CD14-positive monocyte (primary cell): ENCODE measurements at regions not wholly inside any gene's neighbourhood (a gene's known extent, or its start where the extent isn't known, plus 50 kb on each side); places are given as distances from the start of the nearest gene placed in this dataset.

Source experiments
- DNase-seq, 3 donors: peaks; one replicate each; pipeline ENCODE4 v3.0.0-alpha.2; 2011 to 2022
- H2AFZ ChIP-seq: 2 replicates; pipeline ENCODE4 v1.6.0; 2012; ENCODE audit warnings: mild to moderate bottlenecking, low read depth, low read length, inconsistent platforms; ENCODE audit not compliant: insufficient read depth, poor library complexity, severe bottlenecking
- H3K27ac ChIP-seq, 2 donors: 1 replicate in 1 of 2; 2 replicates in 1 of 2; pipeline ENCODE4 v1.5.1; 2012 to 2013; ENCODE audit warnings: low read length in 2 of 2, control low read depth in 1 of 2, inconsistent platforms in 1 of 2, low read depth in 1 of 2, mild to moderate bottlenecking in 1 of 2
- H3K27me3 ChIP-seq, 2 donors: one replicate each; pipeline versions ENCODE4 v1.6.0 to v1.6.1; 2011 to 2013; ENCODE audit warnings: low read length in 2 of 2; ENCODE audit not compliant: control insufficient read depth in 2 of 2, insufficient read depth in 2 of 2
- H3K36me3 ChIP-seq, 2 donors: replicated peaks in 1 of 2; 1 replicate in 1 of 2; 2 replicates in 1 of 2; pipeline versions ENCODE4 v1.5.1 to v1.6.1; 2012 to 2013; ENCODE audit warnings: low read length in 2 of 2, control low read depth in 1 of 2, inconsistent platforms in 1 of 2, mild to moderate bottlenecking in 1 of 2; ENCODE audit not compliant: insufficient read depth in 2 of 2, control insufficient read depth in 1 of 2
- H3K4me1 ChIP-seq, 2 donors: 1 replicate in 1 of 2; 2 replicates in 1 of 2; pipeline versions ENCODE4 v1.5.1 to v1.6.1; 2012 to 2013; ENCODE audit warnings: low read length in 2 of 2, control low read depth in 1 of 2, inconsistent platforms in 1 of 2, mild to moderate bottlenecking in 1 of 2, moderate library complexity in 1 of 2; ENCODE audit not compliant: insufficient read depth in 2 of 2, control insufficient read depth in 1 of 2
- H3K4me2 ChIP-seq: replicated peaks from 2 replicates; pipeline ENCODE3; 2012; ENCODE audit warnings: low read length, moderate library complexity, mild to moderate bottlenecking; ENCODE audit not compliant: poor library complexity, severe bottlenecking; ENCODE audit errors: extremely low read depth
- H3K4me3 ChIP-seq, 3 experiments: fragments of 200-600 bp in 1 of 3; sonication (generic) in 1 of 3; replicated peaks in 1 of 3; 1 replicate in 2 of 3; 2 replicates in 1 of 3; pipeline ENCODE4 v1.5.1; 2011 to 2013; ENCODE audit warnings: low read length in 3 of 3, mild to moderate bottlenecking in 3 of 3, control low read depth in 2 of 3, low read depth in 2 of 3, inconsistent platforms in 1 of 3, moderate library complexity in 1 of 3
- H3K79me2 ChIP-seq: 2 replicates; pipeline ENCODE4 v1.6.0; 2012; ENCODE audit warnings: mild to moderate bottlenecking, control low read depth, inconsistent platforms, low read length, moderate library complexity; ENCODE audit not compliant: insufficient read depth
- H3K9ac ChIP-seq: 2 replicates; pipeline ENCODE4 v1.6.0; 2017; ENCODE audit warnings: low read length, mild to moderate bottlenecking; ENCODE audit not compliant: insufficient read depth, poor library complexity, severe bottlenecking
- H3K9me3 ChIP-seq, 2 donors: replicated peaks in 1 of 2; 1 replicate in 1 of 2; 2 replicates in 1 of 2; pipeline versions ENCODE4 v1.5.1 to v1.6.1; 2012 to 2013; ENCODE audit warnings: low read length in 2 of 2, control low read depth in 1 of 2; ENCODE audit not compliant: control insufficient read depth in 1 of 2, insufficient read depth in 1 of 2
- H4K20me1 ChIP-seq: 2 replicates; pipeline ENCODE4 v1.6.0; 2012; ENCODE audit warnings: mild to moderate bottlenecking, low read length, control low read depth, moderate library complexity; ENCODE audit not compliant: insufficient read depth
- H3K27ac Mint-ChIP-seq, 7 donors: one replicate each; pipeline ENCODE4 v1.8.0; 2020; ENCODE audit warnings: mild to moderate bottlenecking in 7 of 7, mixed read lengths in 7 of 7, moderate library complexity in 6 of 7, inconsistent platforms in 2 of 7
- H3K27me3 Mint-ChIP-seq, 3 donors: one replicate each; pipeline ENCODE4 v1.8.0; 2021 to 2022; ENCODE audit warnings: low read depth in 3 of 3, mild to moderate bottlenecking in 3 of 3, mixed read lengths in 3 of 3, moderate library complexity in 3 of 3, inconsistent platforms in 1 of 3
- H3K36me3 Mint-ChIP-seq, 2 donors: one replicate each; pipeline ENCODE4 v1.8.0; 2020; ENCODE audit warnings: mixed read lengths in 2 of 2, inconsistent platforms in 1 of 2, mild to moderate bottlenecking in 1 of 2
- H3K4me1 Mint-ChIP-seq: one replicate; pipeline ENCODE4 v1.8.0; 2020; ENCODE audit warnings: mild to moderate bottlenecking, mixed read lengths
- H3K4me3 Mint-ChIP-seq, 2 donors: one replicate each; pipeline ENCODE4 v1.8.0; 2020; ENCODE audit warnings: mild to moderate bottlenecking in 2 of 2, mixed read lengths in 2 of 2, moderate library complexity in 1 of 2
- H3K9me3 Mint-ChIP-seq, 7 donors: one replicate each; pipeline ENCODE4 v1.8.0; 2020 to 2022; ENCODE audit warnings: mixed read lengths in 7 of 7, mild to moderate bottlenecking in 6 of 7, moderate library complexity in 6 of 7, inconsistent platforms in 2 of 7
- CTCF ChIP-seq: fragments of 200-600 bp; IDR thresholded peaks from one replicate; pipeline ENCODE4 v1.8.0; 2022; ENCODE audit warnings: antibody characterized with exemption, mild to moderate bottlenecking
- WGBS: methylation state at CpG from one replicate; pipeline ENCODE4 v1.1.5; 2013; ENCODE audit warnings: missing lambda C conversion rate; ENCODE audit not compliant: insufficient coverage; 5-methylcytosine and 5-hydroxymethylcytosine counted together
- intact Hi-C, 2 donors: fragments of 100-400 bp; cut with micrococcal nuclease; formaldehyde crosslinking; loops; one replicate each; pipeline versions ENCODE4 v1.15.0 to v1.15.1; 2023

- no peak overlapping the region for H2AFZ ChIP-seq
- peaks cover 0 to 2% (median 1%) of the 10 kb centered on the region in 3 donors for H3K27me3 Mint-ChIP-seq
- no peak overlapping the region for H3K9ac ChIP-seq
- no peaks in the 10 kb centered on the region for H4K20me1 ChIP-seq
- no peak overlapping the region for H3K4me3 Mint-ChIP-seq
- no peaks in the 10 kb centered on the region for H3K9me3 ChIP-seq
- no peaks in the 10 kb centered on the region for H3K36me3 ChIP-seq
- no peak for TF ChIP-seq CTCF
- H3K9me3 Mint-ChIP-seq = peaks cover 0 to 5% (median 4%) of the 10 kb centered on the region in 7 donors
- H3K4me1 ChIP-seq = no peaks in the 10 kb centered on the region
- no peak overlapping the region for H3K4me2 ChIP-seq
- no peak overlapping the region for H3K27ac ChIP-seq
- no peaks in the 10 kb centered on the region for H3K27me3 ChIP-seq
- H3K36me3 Mint-ChIP-seq = no peaks in the 10 kb centered on the region
- H3K4me3 ChIP-seq = no peak overlapping the region
- no peak overlapping the region for H3K27ac Mint-ChIP-seq
- WGBS = 85% methylated on average over 1 of the region's 2 CpGs
- H3K4me1 Mint-ChIP-seq = no peaks in the 10 kb centered on the region
- no peak for DNase-seq
- no peaks in the 10 kb centered on the region for H3K79me2 ChIP-seq
- intact Hi-C loops = no loop called here
These were observed 51.2 kb upstream of the PALS2 start for GRCh38 chr7:24521917-24522623.
